GM21360 (cell line): ENCODE measurements at regions not wholly inside any gene's neighbourhood (a gene's known extent, or its start where the extent isn't known, plus 50 kb on each side); places are given as distances from the start of the nearest gene placed in this dataset.

Experiments used
- ATAC-seq: cut with Tn5 transposase; IDR thresholded peaks from one replicate; pipeline ENCODE4 v1.9.1; 2021; ENCODE audit warnings: mild to moderate bottlenecking, moderate library complexity; ENCODE audit not compliant: unreplicated experiment

DNA sequence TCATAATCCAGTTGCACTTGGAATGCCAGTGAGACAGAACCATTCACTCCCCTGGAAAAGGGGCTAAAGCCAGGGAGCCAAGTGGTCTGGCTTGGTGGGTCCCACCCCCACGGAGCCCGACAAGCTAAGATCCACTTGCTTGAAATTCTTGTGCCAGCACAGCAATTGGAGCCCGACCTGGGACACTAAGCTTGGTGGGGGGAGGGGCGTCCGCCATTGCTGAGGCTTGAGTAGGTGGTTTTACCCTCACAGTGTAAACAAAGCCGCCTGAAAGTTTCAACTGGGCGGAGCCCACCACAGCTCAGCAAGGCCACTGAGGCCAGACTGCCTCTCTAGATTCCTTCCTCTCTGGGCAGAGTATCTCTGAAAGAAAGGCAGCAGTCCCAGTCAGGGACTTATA is 200.7 kb upstream of the NPSR1 start:
- ATAC-seq = no peak

DNA sequence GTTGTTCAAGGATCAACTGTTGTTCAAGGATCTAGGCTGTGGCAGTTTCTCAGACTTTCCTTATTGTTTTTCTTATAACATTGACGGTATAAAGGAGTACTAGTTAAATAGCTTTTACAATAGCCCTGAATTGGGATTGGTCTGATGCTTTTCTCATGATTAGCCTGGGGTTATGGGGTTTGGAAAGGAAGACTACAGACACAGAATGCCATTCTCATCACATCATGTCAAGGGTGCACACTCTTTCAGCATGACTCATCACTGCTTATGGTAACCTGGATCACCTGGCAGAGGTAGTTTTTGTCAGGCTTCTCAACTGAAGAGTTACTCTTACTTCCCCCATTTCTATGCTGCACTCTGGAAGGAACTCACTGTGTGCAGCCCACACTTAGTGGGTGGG is 194.2 kb upstream of the NPSR1 start:
- no peak for ATAC-seq

DNA sequence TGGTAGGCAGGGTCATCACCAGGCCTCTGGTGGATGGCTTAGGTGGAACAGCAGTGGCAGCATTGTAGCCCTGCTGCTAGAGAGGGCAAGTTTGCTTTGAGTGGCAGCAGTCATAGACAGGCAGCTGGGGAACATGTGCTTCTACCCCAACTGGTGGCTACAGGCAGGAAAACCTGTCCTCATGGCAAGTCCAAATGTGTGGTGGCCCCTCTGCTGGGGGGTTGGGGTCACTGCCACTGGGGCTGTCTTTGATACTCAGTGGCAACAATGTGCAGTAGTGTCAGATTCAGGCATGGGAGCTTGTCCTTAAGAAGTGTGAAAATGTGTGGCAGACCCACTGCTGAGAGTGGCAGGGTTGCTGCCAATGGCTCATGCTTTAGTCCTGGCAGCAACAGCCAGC is 186.2 kb upstream of the NPSR1 start:
- ATAC-seq = no peak

DNA sequence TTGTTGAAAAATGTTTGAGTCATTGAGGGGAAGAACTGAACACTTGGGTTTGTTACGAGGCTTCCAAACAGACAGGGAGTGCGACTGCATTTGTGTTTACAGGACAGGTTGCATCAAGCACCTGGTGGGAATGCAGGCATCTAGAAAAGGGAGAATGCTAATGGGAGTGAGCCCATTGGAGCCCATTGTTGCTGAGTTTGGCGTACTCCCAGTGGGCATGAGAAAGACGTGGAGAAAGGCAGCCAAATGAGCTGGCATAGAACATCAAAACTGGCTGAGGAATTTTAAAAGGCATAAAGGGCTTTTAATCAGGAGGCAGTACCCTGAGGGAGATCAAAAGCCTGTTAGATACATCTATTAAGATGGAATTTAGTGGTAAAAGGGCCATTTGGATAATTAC is 171.6 kb upstream of the NPSR1 start:
- no peak for ATAC-seq

DNA sequence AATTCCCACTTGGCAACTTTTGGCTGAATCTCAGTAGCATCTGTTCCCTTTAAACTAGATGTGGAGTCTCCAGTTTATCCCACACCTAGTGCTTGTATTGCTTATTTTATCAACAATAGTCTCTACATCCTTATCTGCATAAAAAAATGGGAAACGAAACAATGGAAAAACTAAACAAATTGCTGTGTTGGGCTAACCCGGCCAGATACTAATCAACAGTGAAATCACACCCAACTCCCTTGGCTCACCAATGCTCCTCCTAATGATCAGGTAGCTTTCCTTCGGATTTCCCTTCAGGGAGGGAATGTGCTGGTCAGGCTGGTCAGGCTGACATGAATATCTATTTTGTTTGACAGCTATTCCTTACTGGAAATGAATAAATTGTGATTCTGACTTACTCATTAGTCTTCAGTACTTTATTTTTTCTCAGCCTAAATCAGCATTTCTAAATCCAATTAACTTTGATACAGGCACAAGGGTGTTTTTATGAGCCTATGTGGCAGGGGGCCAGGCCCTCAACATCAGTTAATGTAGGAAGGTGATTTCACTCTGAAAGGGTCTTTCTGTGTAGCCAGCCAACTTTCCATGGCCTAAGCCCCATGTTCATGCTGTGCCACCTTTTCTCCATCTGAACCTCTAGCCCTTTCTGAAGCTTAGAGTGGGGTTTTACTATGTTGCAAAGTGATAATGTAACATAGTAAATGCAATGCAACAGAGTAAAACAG is 170.5 kb upstream of the NPSR1 start:
- ATAC-seq = no peak

DNA sequence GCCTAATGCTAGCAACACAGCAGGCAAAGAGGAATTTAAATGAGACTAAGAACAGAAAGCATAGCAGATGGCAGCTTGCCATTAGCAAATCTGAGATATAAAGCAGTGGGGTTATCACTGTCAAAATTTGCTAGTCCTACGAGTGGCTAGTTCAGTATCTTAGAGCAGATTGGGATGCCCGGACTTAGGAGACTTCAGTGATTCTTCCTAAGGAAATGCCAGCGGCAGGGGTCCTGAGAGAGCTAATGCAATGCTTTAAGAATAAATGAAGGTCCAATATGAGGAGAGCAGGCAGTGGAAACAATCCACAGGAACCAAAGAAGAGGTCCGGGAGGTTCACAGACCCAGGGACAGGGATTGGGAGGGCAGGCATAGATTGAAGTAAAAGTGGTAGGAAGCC is 169.3 kb upstream of the NPSR1 start:
- ATAC-seq = no peak

DNA sequence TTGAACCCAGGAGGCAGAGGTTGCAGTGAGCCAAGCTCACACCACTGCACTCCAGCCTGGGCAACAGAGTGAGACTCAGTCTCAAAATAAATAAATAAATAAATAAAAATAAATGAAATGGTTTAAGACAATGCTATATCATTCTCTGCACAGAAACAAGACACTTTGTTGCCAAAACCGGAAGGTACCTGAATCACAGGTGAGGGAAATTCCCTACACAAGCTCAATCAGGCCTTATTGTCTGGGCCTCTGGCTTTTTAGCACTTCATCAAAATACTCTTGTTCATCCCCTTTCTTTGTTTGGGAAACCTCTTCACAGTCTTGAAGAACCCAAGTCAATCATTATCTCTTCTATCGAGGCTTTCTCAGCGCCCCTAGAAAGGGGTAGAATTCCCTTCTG is 166.1 kb upstream of the NPSR1 start:
- no peak for ATAC-seq

DNA sequence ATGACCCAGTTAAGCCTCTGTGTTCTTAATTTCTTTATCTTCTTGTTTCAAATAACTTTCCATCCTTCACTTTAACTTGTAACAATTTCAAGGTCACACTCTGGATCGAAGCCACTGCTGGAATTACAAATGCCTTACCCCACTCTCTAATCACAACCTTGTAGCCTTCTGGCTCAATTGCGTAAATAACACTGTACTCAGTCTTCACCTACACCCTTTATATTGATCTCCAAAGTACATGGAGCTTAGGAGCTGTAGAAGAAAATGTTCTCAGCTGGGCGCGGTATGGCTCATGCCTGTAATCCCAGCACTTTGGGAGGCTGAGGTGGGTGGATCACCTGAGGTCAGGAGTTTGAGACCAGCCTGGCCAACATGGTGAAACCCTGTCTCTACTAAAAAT is 164.3 kb upstream of the NPSR1 start:
- ATAC-seq = no peak

DNA sequence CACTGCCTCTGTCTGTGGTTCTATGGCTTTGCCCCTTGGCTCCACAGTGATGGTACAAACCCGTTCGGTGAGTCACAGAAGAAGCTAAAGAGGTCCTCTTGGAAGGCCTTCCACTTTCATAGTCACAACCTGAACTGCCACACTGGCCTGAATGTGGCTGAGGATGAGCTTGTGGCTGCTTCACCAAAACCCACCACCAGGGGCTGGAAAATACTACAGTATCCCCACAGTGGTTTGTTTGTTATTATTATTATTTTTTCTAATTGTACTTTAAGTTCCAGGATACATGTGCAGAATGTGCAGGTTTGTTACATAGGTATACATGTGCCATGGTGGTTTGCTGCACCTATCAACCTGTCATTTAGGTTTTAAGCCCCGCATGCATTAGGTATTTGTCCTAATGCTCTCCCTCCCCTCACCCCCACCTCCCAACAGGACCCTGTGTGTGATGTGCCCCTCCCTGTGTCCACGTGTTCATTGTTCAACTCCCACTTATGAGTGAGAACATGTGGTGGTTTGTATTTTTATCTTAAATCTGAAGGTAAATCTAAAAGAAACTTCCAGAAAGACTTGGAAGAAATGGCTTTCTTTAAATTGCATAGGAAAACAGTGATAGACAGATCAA is 160.8 kb upstream of the NPSR1 start:
- ATAC-seq = no peak

DNA sequence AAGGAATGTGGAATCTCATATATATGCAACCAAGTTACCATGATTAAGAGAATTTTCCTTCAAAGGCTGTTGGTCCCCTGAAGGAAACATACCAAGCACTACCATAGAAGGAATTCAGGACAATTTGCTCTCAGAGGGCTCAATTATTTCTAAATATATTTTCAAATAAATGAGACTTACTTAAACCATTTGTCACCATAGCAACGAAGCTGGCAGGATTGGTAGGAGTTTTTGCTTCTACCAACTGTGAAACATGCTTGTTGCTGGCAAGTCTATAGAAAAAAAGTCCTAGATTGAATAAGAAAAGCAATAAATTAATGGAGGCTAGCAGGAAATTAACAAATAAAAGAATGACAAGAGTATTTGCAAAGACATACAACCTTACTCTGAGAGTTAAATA is 156.9 kb upstream of the NPSR1 start:
- no peak for ATAC-seq

DNA sequence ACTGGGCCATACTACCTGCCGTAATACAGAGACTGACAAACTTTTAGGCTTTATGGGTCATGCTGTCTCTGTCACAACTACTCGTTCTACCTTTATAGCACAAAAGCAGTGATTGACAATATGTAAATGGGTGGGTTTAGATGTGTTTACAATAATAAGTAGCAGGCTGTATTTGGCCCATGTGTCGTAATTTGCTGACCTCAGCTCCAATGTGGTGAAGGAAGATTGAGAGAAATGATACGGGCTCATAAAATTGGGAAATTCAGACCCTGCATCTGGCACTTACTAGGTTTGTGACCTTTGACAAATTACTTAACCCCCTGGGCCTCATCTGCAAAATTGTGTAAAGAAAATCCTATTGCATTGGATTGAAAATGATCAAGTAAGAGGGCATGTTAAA is 150.8 kb upstream of the NPSR1 start:
- no peak for ATAC-seq

DNA sequence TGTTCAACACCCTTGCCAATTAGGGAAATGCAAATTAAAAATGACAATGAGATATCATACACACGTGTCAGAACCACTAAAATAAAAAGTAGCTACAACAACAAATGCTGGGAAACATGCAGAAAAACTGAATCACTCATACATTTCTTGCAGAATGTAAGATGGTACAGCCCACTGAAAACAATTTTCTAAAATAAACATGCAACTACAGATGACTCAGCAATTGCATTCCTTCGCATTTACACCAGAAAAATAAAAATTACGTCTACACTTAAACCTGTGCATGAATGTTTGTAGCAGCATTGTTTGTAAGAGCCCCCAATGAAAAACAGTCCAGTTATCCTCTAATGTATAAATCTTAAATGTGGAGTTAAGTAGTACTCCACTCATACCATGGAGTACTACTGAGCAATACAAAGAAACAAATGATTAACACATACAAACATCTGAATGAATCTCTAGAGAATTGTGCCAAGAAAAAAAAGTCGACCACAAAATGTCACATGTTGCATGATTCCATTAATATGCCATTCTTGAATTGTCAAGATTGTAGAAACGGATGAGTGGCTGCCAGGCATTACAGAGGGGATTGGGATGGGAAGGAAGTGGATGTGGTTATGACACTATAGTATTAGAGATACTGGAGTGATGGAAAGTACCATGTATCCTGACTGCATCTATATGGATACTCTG is 134.6 kb upstream of the NPSR1 start:
- no peak for ATAC-seq

DNA sequence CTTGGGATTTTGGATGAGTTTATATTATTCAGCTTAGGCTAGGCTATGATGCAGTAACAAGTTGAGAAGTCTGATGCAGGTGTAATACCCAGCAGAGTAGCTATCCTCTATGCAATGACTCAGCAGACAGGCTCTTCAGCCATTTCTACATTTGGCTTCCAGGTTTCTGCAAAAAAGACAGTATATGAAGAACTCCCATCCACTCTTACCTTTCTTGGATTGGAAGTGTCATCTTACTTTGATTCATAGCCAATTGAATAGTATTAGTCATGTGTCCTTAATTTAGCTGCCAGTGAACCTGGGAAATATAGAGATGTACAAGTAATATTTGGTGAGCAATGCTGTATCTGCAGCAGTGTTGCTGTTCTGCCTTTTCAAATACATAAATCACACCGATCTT is 127.8 kb upstream of the NPSR1 start:
- ATAC-seq = no peak

DNA sequence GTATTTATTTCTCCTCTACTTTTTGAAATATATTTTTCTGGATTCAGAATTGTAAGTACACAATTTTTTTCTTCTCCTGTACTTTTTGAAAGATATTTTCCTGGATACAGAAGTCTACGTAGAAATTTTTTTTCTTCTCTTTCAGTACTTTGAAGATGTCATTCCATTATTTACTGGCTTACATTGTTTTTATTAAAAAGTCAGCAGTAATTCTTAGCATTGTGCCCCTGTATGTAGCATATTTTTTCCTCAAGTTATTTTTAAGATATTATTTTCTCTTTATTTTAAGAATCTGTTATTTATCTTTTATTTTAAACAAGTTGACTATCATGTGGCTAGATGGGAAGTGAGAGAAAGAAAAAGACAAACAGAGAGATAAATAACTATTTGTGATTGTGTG is 119.0 kb upstream of the NPSR1 start:
- ATAC-seq = no peak

DNA sequence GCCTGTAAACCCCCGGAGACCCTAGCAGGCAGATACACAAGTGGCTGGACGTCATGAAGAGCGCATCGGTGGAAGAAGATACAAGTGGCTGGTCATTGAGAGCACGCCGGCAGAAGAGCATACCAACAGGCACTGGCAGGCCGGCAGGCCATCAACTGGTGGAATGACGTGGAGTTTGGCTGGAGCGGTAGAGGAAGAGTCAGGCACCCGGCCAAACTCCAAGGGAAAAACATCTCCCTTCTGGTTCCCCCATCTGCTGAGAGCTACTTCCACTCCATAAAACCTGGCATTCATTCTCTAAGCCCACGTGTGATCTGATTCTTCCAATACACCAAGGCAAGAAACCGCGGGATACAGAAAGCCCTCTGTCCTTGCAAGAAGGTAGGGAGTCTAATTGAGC is 113.4 kb upstream of the NPSR1 start:
- ATAC-seq = no peak

DNA sequence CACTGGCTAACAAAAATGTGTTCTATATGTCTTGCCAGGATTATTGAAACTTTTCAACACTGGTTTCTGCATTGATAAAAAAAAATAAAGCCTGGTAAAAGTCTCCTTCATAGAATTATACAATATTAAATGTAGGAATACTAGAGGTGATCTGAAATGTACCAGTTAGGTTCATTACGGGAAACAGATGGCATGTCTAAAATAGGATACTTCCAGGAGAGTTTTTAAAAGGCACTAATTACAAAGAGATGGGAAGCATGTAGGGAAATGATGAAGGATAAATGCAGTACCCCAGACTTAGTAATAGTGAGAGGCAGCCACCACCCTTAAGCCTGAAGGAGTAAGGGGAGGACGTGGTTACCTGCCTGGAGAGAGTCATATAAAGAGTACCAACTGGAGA is 107.0 kb upstream of the NPSR1 start:
- ATAC-seq = no peak

DNA sequence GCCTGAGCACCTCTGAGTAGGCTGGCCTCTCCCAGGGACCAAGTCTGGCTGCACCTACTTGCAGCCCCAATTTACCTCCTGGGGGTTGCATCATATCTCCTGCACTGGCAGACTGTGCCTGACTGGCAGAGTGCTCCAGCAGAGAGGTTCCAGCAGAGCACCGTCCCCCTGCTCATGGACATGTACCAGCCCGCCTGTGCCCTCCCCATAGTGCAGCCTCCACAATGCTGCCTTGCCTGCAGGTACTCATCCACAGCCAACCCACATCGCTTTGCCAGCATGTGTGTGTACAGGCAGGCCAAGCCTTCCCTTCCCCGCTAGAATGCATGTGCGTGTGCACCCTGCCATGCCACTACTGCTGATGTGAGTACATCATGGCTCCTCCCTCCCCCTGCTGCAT is 105.5 kb upstream of the NPSR1 start:
- ATAC-seq = no peak

DNA sequence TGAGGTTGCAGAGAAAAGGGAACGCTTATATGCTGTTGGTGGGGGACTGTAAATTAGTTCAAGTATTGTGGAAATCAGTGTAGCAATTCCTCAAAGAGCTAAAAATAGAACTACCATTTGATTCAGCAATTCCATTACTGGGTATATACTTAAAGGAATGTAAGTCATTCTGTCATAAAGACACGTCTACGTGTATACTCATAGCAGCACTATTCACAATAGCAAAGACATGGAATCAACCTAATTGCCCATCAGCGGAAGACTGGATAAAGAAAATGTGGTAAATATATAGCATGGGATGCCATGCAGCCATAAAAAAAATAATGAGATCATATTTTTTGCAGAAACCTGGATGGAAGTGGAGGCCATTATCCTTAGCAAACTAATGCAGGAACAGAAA is 100.0 kb upstream of the NPSR1 start:
- no peak for ATAC-seq

DNA sequence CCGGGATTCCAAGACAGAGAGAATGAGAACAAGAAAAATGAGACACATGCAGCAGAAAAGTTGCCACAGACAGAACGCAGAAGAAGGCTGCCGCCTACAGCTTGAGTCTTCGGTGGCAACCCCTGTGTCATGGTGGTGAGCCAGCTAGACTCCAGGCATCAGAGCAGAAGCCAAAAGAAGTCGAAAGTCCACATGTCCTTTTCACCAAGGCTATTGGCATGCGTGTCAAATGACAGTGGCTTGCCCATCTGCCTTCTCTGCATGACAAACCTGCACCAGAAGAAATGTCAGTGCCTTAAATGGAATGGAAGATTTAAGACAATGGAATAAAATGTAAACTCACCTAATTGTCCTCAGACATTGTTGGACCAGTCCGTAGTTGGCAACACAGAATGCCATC is 93.9 kb upstream of the NPSR1 start:
- no peak for ATAC-seq

DNA sequence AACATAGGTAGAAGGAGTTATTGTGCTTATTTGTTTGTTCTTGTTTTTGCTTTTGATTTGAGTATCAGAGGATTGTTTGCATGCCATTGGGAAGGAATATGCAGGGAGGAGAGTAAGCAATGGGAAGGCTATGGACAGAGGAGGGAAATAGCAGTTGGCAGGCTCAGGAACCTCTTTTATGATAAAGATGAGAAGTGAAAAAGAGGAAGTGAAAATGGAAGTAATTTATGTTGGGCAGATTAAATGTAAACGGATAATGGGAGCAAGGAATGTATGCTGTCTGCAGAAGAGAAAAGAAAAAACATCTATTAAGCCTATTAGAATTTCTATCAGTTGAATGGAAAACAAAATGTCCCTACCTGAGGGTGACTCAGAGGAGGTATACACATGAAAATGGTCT is 90.1 kb upstream of the NPSR1 start:
- no peak for ATAC-seq

DNA sequence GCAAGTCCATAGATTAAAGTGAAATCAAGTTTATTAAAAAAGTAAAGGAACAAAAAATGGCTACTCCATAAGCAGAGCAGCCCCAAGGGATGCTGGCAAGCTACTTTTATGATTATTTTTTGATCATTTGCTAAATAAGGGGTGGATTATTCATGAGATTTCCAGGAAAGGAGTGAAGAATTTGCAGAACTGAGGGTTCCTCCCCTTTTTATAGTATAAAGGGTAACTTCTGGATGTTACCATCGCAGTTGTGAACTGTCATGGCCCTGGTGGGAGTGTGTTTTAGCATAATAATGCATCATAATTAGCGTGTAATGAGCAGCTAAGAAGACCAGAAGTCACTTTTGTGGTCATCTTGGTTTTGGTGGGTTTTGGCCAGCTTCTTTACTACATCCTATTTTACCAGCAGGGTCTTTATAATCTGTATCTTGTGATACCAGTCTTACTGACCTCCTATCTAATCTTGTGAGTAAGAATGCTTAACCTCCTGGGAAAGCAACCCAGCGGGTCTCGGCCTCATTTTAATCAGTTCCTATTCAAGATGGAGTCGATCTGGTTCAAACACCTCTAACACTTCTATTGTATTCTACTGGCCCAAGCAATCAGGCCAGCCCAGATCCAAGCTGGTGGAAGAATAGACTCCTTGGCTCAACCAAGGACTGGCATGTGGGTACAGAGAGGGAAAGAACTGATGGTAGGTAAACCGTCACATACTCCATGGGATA is 87.9 kb upstream of the NPSR1 start:
- no peak for ATAC-seq

DNA sequence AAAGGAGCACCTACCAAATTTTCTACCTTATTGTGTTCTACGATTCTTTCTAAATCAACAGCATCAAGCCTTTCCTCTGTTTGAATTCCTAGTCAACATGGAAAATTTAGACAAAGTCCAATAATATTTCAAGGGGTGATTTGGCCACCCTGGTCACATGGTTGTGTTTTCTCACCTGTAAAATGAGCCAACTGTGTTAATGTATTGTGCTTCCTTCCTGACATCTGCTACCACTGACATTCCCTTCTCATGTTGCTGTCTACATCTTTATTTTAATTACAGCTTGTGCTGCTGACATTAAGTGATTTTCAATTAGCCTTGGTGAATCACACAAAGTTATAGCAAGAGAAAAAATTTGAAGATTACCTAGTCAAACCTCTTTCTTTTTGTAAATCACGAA is 83.0 kb upstream of the NPSR1 start:
- no peak for ATAC-seq
